Panc1 (cell line): ENCODE measurements at regions not wholly inside any gene's neighbourhood (a gene's known extent, or its start where the extent isn't known, plus 50 kb on each side); places are given as distances from the start of the nearest gene placed in this dataset.

Experiments
- ATAC-seq: fragments of 200-7000 bp; cut with Tn5 transposase; 2 replicates; pipeline ENCODE4 v1.9.1; 2020; ENCODE audit warnings: mild to moderate bottlenecking, moderate library complexity
- BruUV-seq: library from RNA; stranded (reverse); fragments of 400-500 nt; replicated peaks from 2 replicates; lab custom pipeline; 2021; lab: Mats Ljungman, UMichigan
- CTCF ChIA-PET: fragments of 300-600 bp; sonication (Branson Sonifier 250); formaldehyde crosslinking; loops from one replicate; lab custom pipeline; 2022; ENCODE audit warnings: antibody characterized with exemption; lab: Charles Lee
- POLR2A ChIA-PET: fragments of 300-600 bp; sonication (Branson Sonifier 250); formaldehyde crosslinking; loops from one replicate; lab custom pipeline; 2022; ENCODE audit warnings: antibody characterized with exemption; lab: Charles Lee
- DNase-seq: peaks from one replicate; pipeline ENCODE4 v3.0.0-alpha.2; 2010; ENCODE audit warnings: low read depth, low spot score
- H3K27ac ChIP-seq: 2 replicates; pipeline ENCODE4 v1.5.1; 2011; ENCODE audit warnings: mild to moderate bottlenecking, low read length, inconsistent platforms
- H3K27me3 ChIP-seq: fragments of 200-500 bp; sonication (Bioruptor generic); 2 replicates; pipeline ENCODE4 v1.6.0; 2014; ENCODE audit warnings: low read length, inconsistent platforms; ENCODE audit not compliant: control insufficient read depth, insufficient read depth
- H3K36me3 ChIP-seq: fragments of 200-500 bp; sonication (Bioruptor generic); 2 replicates; pipeline ENCODE4 v1.5.1; 2014; ENCODE audit warnings: inconsistent platforms, mild to moderate bottlenecking, low read length, moderate library complexity; ENCODE audit not compliant: control insufficient read depth, insufficient read depth
- H3K4me1 ChIP-seq: 2 replicates; pipeline ENCODE4 v1.5.1; 2011; ENCODE audit warnings: inconsistent platforms, mild to moderate bottlenecking, low read length, moderate library complexity; ENCODE audit not compliant: control insufficient read depth, insufficient read depth
- H3K4me3 ChIP-seq, 2 experiments: 2 replicates each; pipeline ENCODE4 v1.5.1; 2011 to 2012; ENCODE audit warnings: low read depth in 2 of 2, low read length in 2 of 2, mild to moderate bottlenecking in 2 of 2, inconsistent platforms in 1 of 2, moderate library complexity in 1 of 2
- H3K9me3 ChIP-seq: fragments of 200-500 bp; sonication (Bioruptor generic); 2 replicates; pipeline ENCODE4 v1.5.1; 2014; ENCODE audit warnings: low read depth, mild to moderate bottlenecking, inconsistent platforms, low read length, moderate library complexity; ENCODE audit not compliant: control insufficient read depth, insufficient read depth
- POLR2AphosphoS5 ChIP-seq: IDR thresholded peaks from 2 replicates; pipeline ENCODE4 v1.6.1; 2012; ENCODE audit warnings: mild to moderate bottlenecking, low read depth, low read length, moderate library complexity
- REST ChIP-seq, 2 experiments: IDR thresholded peaks; 2 replicates each; pipeline ENCODE4 v1.6.1; 2011 to 2012; ENCODE audit warnings: low read depth in 2 of 2, control low read depth in 1 of 2, low read length in 1 of 2, mild to moderate bottlenecking in 1 of 2, moderate library complexity in 1 of 2; ENCODE audit not compliant: insufficient read depth in 1 of 2
- SIN3A ChIP-seq: IDR thresholded peaks from 2 replicates; pipeline ENCODE4 v1.6.1; 2012; ENCODE audit warnings: low read depth, mild to moderate bottlenecking, low read length, moderate library complexity, borderline replicate concordance; ENCODE audit not compliant: insufficient read depth
- TCF7L2 ChIP-seq: IDR thresholded peaks from 2 replicates; pipeline ENCODE4 v1.6.1; 2011; ENCODE audit warnings: mild to moderate bottlenecking, low read depth, low read length, inconsistent platforms
- in situ Hi-C: cut with HindIII; loops from 2 replicates; pipeline ENCODE4 v1.10.0; 2016; ENCODE audit warnings: low sequenced_read_pairs, low pct_unique_long_range_greater_than_20kb
- intact Hi-C: fragments of 100-400 bp; cut with micrococcal nuclease; formaldehyde crosslinking; loops from one replicate; pipeline ENCODE4 v1.10.0; 2022; ENCODE audit not compliant: unreplicated experiment
- TF ChIP-seq, protein P1 (sequence below): fragments of 450-650 bp; IDR thresholded peaks from 2 replicates; pipeline ENCODE4 v1.5.1; 2017; ENCODE audit warnings: mild to moderate bottlenecking

DNA sequence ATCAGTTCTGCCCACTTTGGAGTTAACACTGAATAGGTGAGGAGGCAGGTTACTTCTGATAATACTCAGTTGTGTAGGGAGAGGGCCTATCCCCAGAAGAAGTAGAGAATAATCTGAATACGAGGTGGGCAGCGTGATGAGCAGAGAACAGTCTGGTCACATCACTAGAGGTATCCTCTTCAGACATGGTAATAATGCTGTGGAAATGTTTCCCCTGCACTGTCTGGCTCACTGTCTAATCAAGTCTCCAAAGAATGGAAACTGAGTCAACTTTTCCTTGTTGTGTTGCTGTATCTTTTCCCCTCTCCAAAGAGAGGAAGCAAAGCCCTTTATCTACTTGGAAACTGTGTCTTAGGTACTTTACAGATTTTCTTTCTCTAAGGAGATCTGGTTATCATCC lies 110.9 kb upstream of the ANKRD55 start:
- ChIA-PET POLR2A (no interaction called here), CTCF (no interaction called here)
- H3K27me3 ChIP-seq, result no peaks in the 10 kb centered on the region
- BruUV-seq, result no TSS peak
- H3K27ac ChIP-seq, result 0 out of 2 replicates have a peak overlapping the region, but pooled peaks have one; percentile 1
- DNase-seq, result no peak
- no peak for TF ChIP-seq REST (IDR thresholded peaks at IDR 0.05; ENCODE audit: insufficient read depth in 1 of 2, low read depth in 2 of 2, low read length in 1 of 2)
- no peak for TF ChIP-seq TCF7L2
- TF ChIP-seq, protein P1, sequence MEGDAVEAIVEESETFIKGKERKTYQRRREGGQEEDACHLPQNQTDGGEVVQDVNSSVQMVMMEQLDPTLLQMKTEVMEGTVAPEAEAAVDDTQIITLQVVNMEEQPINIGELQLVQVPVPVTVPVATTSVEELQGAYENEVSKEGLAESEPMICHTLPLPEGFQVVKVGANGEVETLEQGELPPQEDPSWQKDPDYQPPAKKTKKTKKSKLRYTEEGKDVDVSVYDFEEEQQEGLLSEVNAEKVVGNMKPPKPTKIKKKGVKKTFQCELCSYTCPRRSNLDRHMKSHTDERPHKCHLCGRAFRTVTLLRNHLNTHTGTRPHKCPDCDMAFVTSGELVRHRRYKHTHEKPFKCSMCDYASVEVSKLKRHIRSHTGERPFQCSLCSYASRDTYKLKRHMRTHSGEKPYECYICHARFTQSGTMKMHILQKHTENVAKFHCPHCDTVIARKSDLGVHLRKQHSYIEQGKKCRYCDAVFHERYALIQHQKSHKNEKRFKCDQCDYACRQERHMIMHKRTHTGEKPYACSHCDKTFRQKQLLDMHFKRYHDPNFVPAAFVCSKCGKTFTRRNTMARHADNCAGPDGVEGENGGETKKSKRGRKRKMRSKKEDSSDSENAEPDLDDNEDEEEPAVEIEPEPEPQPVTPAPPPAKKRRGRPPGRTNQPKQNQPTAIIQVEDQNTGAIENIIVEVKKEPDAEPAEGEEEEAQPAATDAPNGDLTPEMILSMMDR, result no peak
- no peak for TF ChIP-seq POLR2AphosphoS5
- TF ChIP-seq SIN3A, result no peak
- ATAC-seq, result no peak
- H3K36me3 ChIP-seq, result no peaks in the 10 kb centered on the region
- H3K9me3 ChIP-seq, result no peaks in the 10 kb centered on the region
- intact Hi-C loops, result no loop called here
- H3K4me3 ChIP-seq, result no peak overlapping the region
- H3K4me1 ChIP-seq, result no peaks in the 10 kb centered on the region
- in situ Hi-C loops, result no loop called here

DNA sequence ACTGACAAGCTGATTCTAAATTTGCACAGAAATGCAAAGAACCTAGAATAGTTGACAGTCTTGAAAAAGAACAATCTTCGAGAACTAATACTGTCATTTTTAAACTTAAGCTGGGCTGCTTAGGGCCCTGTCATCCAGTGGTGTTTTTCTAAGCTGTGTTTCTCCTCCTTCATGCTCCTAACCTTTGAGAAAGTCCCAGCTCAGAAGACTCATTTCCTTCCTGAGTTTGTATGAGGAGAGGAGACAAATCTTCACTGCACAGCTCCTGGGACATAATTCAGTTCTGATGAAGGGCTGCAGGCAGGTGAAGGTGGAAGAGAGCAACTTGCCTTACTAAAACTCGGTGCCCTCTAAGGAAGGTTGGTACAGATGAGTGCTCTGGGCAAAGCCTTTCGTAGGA lies 109.5 kb upstream of the ANKRD55 start:
- H3K4me3 ChIP-seq, result no peak overlapping the region
- TF ChIP-seq POLR2AphosphoS5 (no peak), TCF7L2 (no peak), SIN3A (no peak), REST (IDR thresholded peaks at IDR 0.05; ENCODE audit: insufficient read depth in 1 of 2, low read depth in 2 of 2, low read length in 1 of 2) (no peak)
- TF ChIP-seq, protein P1, result no peak
- H3K27me3 ChIP-seq, result no peaks in the 10 kb centered on the region
- CTCF ChIA-PET, result interaction anchor here (0.7 kb wide), 1 partner anchor 660 kb away, joined by 3 read pairs; no protein-coding TSS in a partner anchor
- H3K27ac ChIP-seq, result no peak overlapping the region
- no TSS peak for BruUV-seq
- H3K9me3 ChIP-seq, result no peaks in the 10 kb centered on the region
- POLR2A ChIA-PET, result no interaction called here
- ATAC-seq (no peak), DNase-seq (no peak)
- no peaks in the 10 kb centered on the region for H3K36me3 ChIP-seq
- intact Hi-C loops (no loop called here), in situ Hi-C loops (no loop called here)
- no peaks in the 10 kb centered on the region for H3K4me1 ChIP-seq
